GM12872 (cell line): ENCODE measurements at regions not wholly inside any gene's neighbourhood (a gene's known extent, or its start where the extent isn't known, plus 50 kb on each side); places are given as distances from the start of the nearest gene placed in this dataset.

Experiments used
- CTCF ChIP-seq: IDR thresholded peaks from 3 replicates; pipeline ENCODE4 v1.5.1; 2011; ENCODE audit warnings: low read depth, mild to moderate bottlenecking, low read length, moderate library complexity; ENCODE audit not compliant: insufficient read depth

- no peak for TF ChIP-seq CTCF
Measured at GRCh38 chr22:44392446-44392921, 79.7 kb upstream of the SHISAL1 start.

- TF ChIP-seq CTCF = no peak
Measured at GRCh38 chr22:44391481-44392445, 79.0 kb upstream of the SHISAL1 start.

GRCh38 chr22:44391015-44391414 lies 78.3 kb upstream of the SHISAL1 start:
- no peak for TF ChIP-seq CTCF

GRCh38 chr22:44390613-44390970 lies 77.8 kb upstream of the SHISAL1 start:
- no peak for TF ChIP-seq CTCF

GRCh38 chr22:44389926-44390612 lies 77.3 kb upstream of the SHISAL1 start:
- TF ChIP-seq CTCF = no peak

- TF ChIP-seq CTCF = no peak
Measured at GRCh38 chr22:44389181-44389580, 76.4 kb upstream of the SHISAL1 start.

GRCh38 chr22:44387486-44387885 lies 74.7 kb upstream of the SHISAL1 start:
- TF ChIP-seq CTCF = no peak
